Fibroblast of mammary gland (primary cell): ENCODE measurements at regions not wholly inside any gene's neighbourhood (a gene's known extent, or its start where the extent isn't known, plus 50 kb on each side); places are given as distances from the start of the nearest gene placed in this dataset.

Source experiments
- DNase-seq: peaks from one replicate; pipeline ENCODE4 v3.0.0-alpha.2; 2010; ENCODE audit warnings: low read depth
- H3K4me3 ChIP-seq: 2 replicates; pipeline ENCODE4 v1.5.1; 2011; ENCODE audit warnings: low read depth, mild to moderate bottlenecking, low read length, moderate library complexity; ENCODE audit not compliant: control insufficient read depth
- CTCF ChIP-seq: conservative IDR thresholded peaks from 2 replicates; pipeline ENCODE4 v1.5.1; 2011; ENCODE audit warnings: low read depth, low read length, inconsistent platforms; ENCODE audit not compliant: control insufficient read depth, insufficient read depth

DNA sequence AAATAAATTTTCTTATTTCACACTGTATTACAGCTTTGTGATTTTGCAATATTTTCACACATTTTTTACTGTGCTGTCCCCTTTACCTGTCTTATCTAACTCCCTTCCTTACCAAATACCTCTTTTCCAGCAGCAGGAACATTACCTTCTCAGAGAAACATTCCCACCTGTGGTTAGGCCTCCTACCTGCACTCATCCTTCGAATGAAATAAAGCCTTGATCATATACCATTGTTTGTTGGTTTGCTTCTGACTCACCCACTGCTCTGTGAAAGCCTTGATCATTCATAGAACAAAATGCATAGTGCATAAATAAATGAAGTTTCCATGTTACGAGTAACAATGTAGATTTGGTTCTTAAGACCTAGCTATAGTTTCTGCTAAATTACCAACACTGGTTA, 256.3 kb downstream of the ARL4A start:
- TF ChIP-seq CTCF: no peak
- no peak overlapping the region for H3K4me3 ChIP-seq
- no peak for DNase-seq

DNA sequence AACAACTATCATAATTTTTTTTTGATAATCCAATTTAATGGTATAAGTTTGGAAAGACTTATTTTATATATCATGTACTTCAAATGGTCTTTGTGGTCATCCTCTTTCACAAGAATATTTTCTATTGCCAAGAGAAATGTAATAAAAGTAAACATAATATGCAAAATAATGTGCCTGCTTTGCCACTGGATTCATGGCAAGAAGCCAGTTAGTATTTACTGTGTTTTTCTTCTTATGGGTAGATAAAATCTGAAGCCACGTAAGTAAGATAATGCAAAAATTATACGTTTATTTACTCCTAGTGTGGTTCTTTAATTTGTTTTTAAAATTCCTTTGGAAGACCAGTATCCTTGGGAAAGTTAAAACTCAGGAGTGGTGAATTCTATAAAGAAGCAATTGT, 258.5 kb downstream of the ARL4A start:
- no peak for TF ChIP-seq CTCF
- no peak for DNase-seq

DNA sequence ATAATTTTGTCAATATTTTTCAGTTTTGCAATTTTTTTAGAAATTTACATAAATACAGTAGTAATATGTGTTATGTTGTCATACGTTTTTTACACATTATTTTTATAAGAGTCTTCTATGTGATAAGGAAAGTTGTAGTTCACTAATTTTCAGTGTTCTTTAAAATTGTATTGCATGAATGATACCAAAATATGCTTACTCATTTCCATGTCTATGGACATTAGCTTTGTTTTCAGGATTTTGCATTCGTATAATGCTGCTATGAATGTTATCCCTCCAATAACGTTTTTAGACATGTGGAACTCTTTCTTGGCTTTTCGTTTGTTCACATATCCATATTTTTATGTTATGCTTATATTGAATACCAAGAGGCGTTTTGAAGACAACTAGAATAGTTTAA, 260.0 kb downstream of the ARL4A start:
- no peak for DNase-seq
- TF ChIP-seq CTCF: no peak
- H3K4me3 ChIP-seq: no peak overlapping the region

More for the DNA sequence above, 258.5 kb downstream of the ARL4A start:
- H3K4me3 ChIP-seq: no peak overlapping the region

DNA sequence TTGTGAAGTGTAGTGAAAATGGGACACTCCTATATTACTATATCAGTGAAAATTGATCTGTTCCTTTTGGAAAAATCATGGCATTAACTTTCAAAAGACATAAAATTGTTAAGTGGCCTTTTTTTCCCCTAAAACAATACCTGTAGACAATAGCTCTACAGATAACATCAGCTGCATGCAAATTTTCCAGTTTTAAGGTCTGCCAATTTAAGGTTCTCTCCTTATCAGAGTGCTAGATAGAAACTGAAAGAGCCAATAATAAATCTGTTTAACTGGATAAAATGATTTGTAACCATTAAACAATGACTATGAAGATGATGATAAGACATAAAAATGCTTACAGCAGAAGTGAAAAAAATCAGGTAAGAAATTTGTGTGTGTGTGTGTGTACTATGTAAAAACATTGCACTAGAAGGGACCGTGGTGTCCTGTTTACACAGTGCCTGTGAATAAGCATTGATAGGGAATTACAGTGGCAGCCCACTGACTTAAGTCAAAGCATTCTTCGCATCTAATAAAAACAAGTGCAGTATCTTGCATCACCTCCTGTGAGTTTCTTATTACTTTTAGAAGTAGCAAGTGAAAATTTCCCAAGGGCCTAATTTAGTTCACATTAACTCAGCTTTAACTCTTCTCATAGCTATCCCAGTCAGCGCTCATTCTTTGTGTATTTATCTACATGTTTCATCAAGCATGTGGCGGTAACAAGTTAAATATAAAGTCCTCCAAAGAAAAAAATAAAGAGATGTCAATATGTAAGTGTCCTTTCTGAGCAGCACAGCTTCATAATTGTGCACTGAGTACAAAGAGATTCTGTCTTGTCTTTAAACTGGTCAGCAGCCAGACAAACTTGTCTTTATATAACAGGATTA, 261.9 kb downstream of the ARL4A start:
- peak; percentile 45 for DNase-seq
- TF ChIP-seq CTCF: no peak

DNA sequence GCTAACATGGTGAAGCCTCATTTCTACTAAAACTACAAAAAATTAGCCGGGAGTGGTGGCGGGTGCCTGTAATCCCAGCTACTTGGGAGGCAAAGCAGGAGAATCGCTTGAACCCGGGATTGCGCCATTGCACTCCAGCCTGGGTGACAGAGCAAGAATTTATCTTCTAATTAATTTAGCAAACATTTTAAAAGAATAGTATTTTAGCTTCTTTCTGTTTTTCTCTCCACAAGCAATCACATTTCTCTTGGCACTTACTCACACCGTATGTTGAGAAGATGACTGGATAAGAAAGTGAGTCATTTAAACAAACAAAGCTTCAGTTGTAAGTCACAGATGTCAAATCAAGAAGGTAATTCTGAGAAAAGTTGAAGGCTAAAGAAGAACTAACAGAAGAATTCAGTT, 264.0 kb downstream of the ARL4A start:
- no peak overlapping the region for H3K4me3 ChIP-seq
- no peak for TF ChIP-seq CTCF
- peak; percentile 90 for DNase-seq

More for the DNA sequence above, 261.9 kb downstream of the ARL4A start:
- no peak overlapping the region for H3K4me3 ChIP-seq

DNA sequence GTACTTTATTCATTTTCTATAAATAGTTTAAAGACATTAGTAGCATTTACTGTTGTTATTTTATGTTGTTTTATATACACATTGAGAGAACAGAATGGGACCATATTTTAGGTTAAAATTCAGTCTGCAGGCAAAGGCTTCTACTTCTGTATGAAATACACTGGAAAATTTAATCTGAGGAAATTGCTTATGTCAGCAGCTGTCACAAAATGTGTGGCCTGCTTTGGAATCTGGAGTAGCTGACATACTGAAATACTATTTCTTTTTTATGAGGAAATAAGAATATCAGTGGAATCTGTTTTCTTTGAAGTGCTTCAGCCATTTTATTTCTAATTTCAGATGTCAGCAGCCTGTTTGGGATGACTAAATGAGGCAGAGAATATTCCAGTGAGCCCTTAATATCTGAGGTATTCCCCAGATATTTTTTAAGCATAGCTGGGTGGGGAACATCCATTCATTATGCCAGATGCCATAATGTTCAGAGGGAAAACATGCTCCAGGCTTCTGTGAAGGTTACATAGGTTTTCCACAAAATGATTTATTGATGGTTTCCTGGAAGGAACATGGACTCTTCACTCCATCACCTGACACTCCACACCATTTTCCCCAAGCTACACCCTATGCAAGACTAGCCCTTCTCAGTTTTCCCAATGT, 267.1 kb downstream of the ARL4A start:
- DNase-seq: no peak
- H3K4me3 ChIP-seq: no peak overlapping the region
- TF ChIP-seq CTCF: no peak

- no peak overlapping the region for H3K4me3 ChIP-seq
- TF ChIP-seq CTCF: no peak
- no peak for DNase-seq
Measured at GRCh38 chr7:12957487-12957886, 270.1 kb downstream of the ARL4A start.
